Hepatocyte (in vitro differentiated cells): ENCODE measurements at regions not wholly inside any gene's neighbourhood (a gene's known extent, or its start where the extent isn't known, plus 50 kb on each side); places are given as distances from the start of the nearest gene placed in this dataset.

ENCODE experiments used
- DNase-seq: peaks from one replicate; pipeline ENCODE4 v3.0.0-alpha.2; 2016; ENCODE audit warnings: low spot score
- H2AFZ ChIP-seq: fragments of 200-600 bp; sonication (generic); 2 replicates; pipeline ENCODE4 v1.6.0; 2016; ENCODE audit warnings: antibody characterized with exemption, mild to moderate bottlenecking
- H3K27ac ChIP-seq: fragments of 200-600 bp; sonication (generic); 2 replicates; pipeline ENCODE4 v1.5.1; 2016; ENCODE audit warnings: mild to moderate bottlenecking
- H3K27me3 ChIP-seq: fragments of 200-600 bp; sonication (generic); 2 replicates; pipeline ENCODE4 v1.6.1; 2016
- H3K36me3 ChIP-seq: fragments of 200-600 bp; sonication (generic); replicated peaks from 2 replicates; pipeline ENCODE4 v1.5.1; 2016; ENCODE audit warnings: low read depth; ENCODE audit not compliant: insufficient read depth
- H3K4me1 ChIP-seq: fragments of 200-600 bp; sonication (generic); 2 replicates; pipeline ENCODE4 v1.5.1; 2016; ENCODE audit warnings: mild to moderate bottlenecking, moderate library complexity; ENCODE audit not compliant: insufficient read depth
- H3K4me2 ChIP-seq: fragments of 200-600 bp; sonication (generic); 2 replicates; pipeline ENCODE4 v1.6.0; 2016
- H3K4me3 ChIP-seq: fragments of 200-600 bp; sonication (generic); 2 replicates; pipeline ENCODE4 v1.5.1; 2016; ENCODE audit warnings: mild to moderate bottlenecking
- H3K79me2 ChIP-seq: fragments of 200-600 bp; sonication (generic); 2 replicates; pipeline ENCODE4 v1.6.0; 2017; ENCODE audit warnings: mild to moderate bottlenecking
- H3K9me2 ChIP-seq: fragments of 200-600 bp; sonication (generic); replicated peaks from 2 replicates; pipeline ENCODE4 v1.6.0; 2017; ENCODE audit warnings: mild to moderate bottlenecking; ENCODE audit not compliant: insufficient read depth
- H3K9me3 ChIP-seq: fragments of 200-600 bp; sonication (generic); 2 replicates; pipeline ENCODE4 v1.5.1; 2016; ENCODE audit warnings: low read depth, mild to moderate bottlenecking
- H4K20me1 ChIP-seq: fragments of 200-600 bp; sonication (generic); 2 replicates; pipeline ENCODE4 v1.6.0; 2016; ENCODE audit warnings: mild to moderate bottlenecking; ENCODE audit not compliant: insufficient read depth, poor library complexity, severe bottlenecking
- CTCF ChIP-seq: fragments of 200-600 bp; sonication (generic); IDR thresholded peaks from 2 replicates; pipeline ENCODE4 v1.5.1; 2016; ENCODE audit warnings: antibody characterized with exemption, mild to moderate bottlenecking; ENCODE audit not compliant: poor library complexity
- EZH2 ChIP-seq: fragments of 200-600 bp; sonication (generic); IDR thresholded peaks from 2 replicates; pipeline ENCODE4 v1.6.1; 2016; ENCODE audit warnings: antibody characterized with exemption, mild to moderate bottlenecking, borderline replicate concordance
- EZH2phosphoT487 ChIP-seq: fragments of 200-600 bp; sonication (generic); IDR thresholded peaks from one replicate; pipeline ENCODE4 v1.6.1; 2018; ENCODE audit warnings: antibody characterized with exemption, mild to moderate bottlenecking, low read depth, moderate library complexity; ENCODE audit not compliant: unreplicated experiment, severe bottlenecking
- WGBS: methylation state at CpG from one replicate; pipeline ENCODE4 v1.1.6; 2016; ENCODE audit warnings: low lambda C conversion rate; ENCODE audit errors: missing lambda C conversion rate; 5-methylcytosine and 5-hydroxymethylcytosine counted together

- WGBS = 72% methylated on average over 4 of the region's 4 CpGs
- Histone ChIP-seq H2AFZ (no peak overlapping the region), H3K36me3 (no peaks in the 10 kb centered on the region), H3K4me3 (no peak overlapping the region), H3K27ac (no peak overlapping the region), H3K4me2 (no peak overlapping the region), H3K9me3 (no peaks in the 10 kb centered on the region), H3K27me3 (no peaks in the 10 kb centered on the region), H3K4me1 (no peaks in the 10 kb centered on the region), H3K9me2 (no peaks in the 10 kb centered on the region), H4K20me1 (no peaks in the 10 kb centered on the region), H3K79me2 (no peaks in the 10 kb centered on the region)
- TF ChIP-seq CTCF (no peak), EZH2phosphoT487 (no peak), EZH2 (no peak)
- no peak for DNase-seq
Observed at GRCh38 chr4:57320849-57321248, 210.7 kb upstream of the IGFBP7 start.

DNA sequence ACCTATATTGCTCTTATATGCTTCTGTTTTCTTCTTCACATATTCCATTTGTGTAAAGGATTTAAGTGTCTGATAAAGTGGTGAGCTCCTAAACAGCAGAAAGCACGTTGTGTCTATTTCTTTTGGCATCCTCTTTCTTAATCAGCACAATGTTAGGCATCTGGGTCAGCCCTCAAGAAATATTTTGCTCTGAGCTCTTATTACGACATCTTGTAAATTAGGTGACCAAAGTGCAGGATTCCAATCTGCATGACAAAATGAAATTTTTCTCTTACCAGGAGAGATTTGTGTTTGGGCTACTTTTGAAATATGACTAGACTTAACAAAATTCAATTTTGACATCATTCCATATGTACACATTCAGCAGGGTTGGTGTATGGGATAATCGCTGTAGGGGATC lies 210.0 kb upstream of the IGFBP7 start:
- 63% methylated on average over 3 of the region's 3 CpGs for WGBS
- no peak overlapping the region for H3K27ac ChIP-seq

DNA sequence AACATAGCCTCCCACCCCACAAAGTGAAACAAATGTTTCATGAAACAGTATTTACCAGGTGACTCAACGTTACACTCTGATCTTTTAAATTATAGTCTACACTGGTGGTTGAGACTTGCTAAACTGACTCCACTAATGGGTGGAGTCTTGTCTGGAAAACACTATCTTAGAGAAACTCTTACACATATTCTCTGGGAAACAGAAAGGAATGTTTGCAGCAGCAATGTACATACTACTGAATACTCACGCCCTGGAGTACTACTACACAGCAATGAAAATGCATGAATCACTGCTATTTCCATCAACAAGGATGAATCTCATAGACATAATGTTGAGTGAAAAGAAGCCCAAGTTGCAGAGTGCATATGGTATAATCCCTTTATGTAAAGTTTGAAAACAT lies 208.5 kb upstream of the IGFBP7 start:
- Histone ChIP-seq H4K20me1 (no peaks in the 10 kb centered on the region), H3K4me3 (no peak overlapping the region), H3K27me3 (no peaks in the 10 kb centered on the region), H3K9me2 (no peaks in the 10 kb centered on the region), H3K79me2 (no peaks in the 10 kb centered on the region), H3K36me3 (no peaks in the 10 kb centered on the region), H2AFZ (no peak overlapping the region), H3K9me3 (no peaks in the 10 kb centered on the region), H3K4me2 (no peak overlapping the region), H3K4me1 (no peaks in the 10 kb centered on the region), H3K27ac (no peak overlapping the region)
- WGBS = 78% methylated on average over 2 of the region's 2 CpGs
- no peak for DNase-seq
- TF ChIP-seq CTCF = no peak
- no peak for TF ChIP-seq EZH2phosphoT487
- no peak for TF ChIP-seq EZH2

More for the DNA sequence above, 210.0 kb upstream of the IGFBP7 start:
- Histone ChIP-seq H3K4me1 (no peaks in the 10 kb centered on the region), H3K36me3 (no peaks in the 10 kb centered on the region), H3K27me3 (no peaks in the 10 kb centered on the region), H3K4me3 (no peak overlapping the region), H3K9me2 (no peaks in the 10 kb centered on the region), H3K4me2 (no peak overlapping the region), H4K20me1 (no peaks in the 10 kb centered on the region), H3K79me2 (no peaks in the 10 kb centered on the region), H2AFZ (no peak overlapping the region), H3K9me3 (no peaks in the 10 kb centered on the region)
- TF ChIP-seq CTCF = no peak
- TF ChIP-seq EZH2phosphoT487 = no peak
- TF ChIP-seq EZH2 = no peak
- DNase-seq = no peak

DNA sequence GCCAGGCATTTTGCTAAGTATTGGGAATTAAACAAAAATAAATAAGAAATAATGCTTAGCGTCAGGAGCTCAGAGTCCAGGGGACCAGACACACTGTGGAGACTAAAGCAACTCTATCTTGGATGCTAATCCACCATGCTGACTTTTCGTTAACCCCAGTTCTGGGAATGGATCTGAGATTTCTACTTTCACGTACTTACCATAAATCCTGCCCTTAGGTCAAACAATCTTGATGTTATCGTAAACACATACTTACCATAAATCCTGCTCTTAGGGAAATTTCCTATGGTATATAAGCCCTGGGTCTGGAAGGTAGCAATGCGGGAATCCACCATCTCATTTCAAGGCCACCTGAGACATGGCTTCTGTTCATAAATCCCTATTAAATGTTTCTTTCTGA lies 204.5 kb upstream of the IGFBP7 start:
- no peak overlapping the region for H3K4me2 ChIP-seq
- no peak overlapping the region for H2AFZ ChIP-seq
- no peak overlapping the region for H3K27ac ChIP-seq
- no peaks in the 10 kb centered on the region for H4K20me1 ChIP-seq
- DNase-seq = no peak
- H3K79me2 ChIP-seq = no peaks in the 10 kb centered on the region
- H3K9me3 ChIP-seq = no peaks in the 10 kb centered on the region
- H3K4me1 ChIP-seq = no peaks in the 10 kb centered on the region
- no peak for TF ChIP-seq EZH2phosphoT487
- no peak for TF ChIP-seq CTCF
- no peak for TF ChIP-seq EZH2
- H3K4me3 ChIP-seq = no peak overlapping the region
- H3K36me3 ChIP-seq = no peaks in the 10 kb centered on the region
- WGBS = 42% methylated on average over 5 of the region's 5 CpGs
- no peaks in the 10 kb centered on the region for H3K27me3 ChIP-seq
- H3K9me2 ChIP-seq = no peaks in the 10 kb centered on the region
